Colonic mucosa (tissue), 4 donors: ENCODE measurements at regions not wholly inside any gene's neighbourhood (a gene's known extent, or its start where the extent isn't known, plus 50 kb on each side); places are given as distances from the start of the nearest gene placed in this dataset.

Experiments used
- DNase-seq: peaks from one replicate; pipeline ENCODE4 v3.0.0-alpha.2; 2020
- H3K27ac ChIP-seq: fragments of 200-600 bp; one replicate; pipeline ENCODE4 v1.8.0; 2021
- H3K27me3 ChIP-seq: fragments of 200-600 bp; one replicate; pipeline ENCODE4 v1.8.0; 2021
- H3K36me3 ChIP-seq: fragments of 200-600 bp; one replicate; pipeline ENCODE4 v1.8.0; 2021
- H3K4me1 ChIP-seq: fragments of 200-600 bp; one replicate; pipeline ENCODE4 v1.8.0; 2021; ENCODE audit warnings: mild to moderate bottlenecking
- H3K4me3 ChIP-seq: fragments of 200-600 bp; one replicate; pipeline ENCODE4 v1.8.0; 2021
- H3K9ac ChIP-seq, 2 donors: one replicate each; pipeline ENCODE4 v1.7.0; 2013; ENCODE audit warnings: control low read depth in 2 of 2, low read depth in 2 of 2, low read length in 2 of 2
- H3K9me3 ChIP-seq: fragments of 200-600 bp; one replicate; pipeline ENCODE4 v1.8.0; 2021
- intact Hi-C: fragments of 100-400 bp; cut with DNase I; formaldehyde crosslinking; loops from one replicate; pipeline ENCODE4 v1.14.1; 2022
- TF ChIP-seq, protein P1 (sequence below): fragments of 200-600 bp; IDR thresholded peaks from one replicate; pipeline ENCODE4 v1.8.0; 2022; ENCODE audit warnings: antibody characterized with exemption, mild to moderate bottlenecking
- donor health status: healthy.
- donor health status: DM: no; HTN: no; CAD: no.
- donor health status: DM: no; HTN: no; CAD: no.

DNA sequence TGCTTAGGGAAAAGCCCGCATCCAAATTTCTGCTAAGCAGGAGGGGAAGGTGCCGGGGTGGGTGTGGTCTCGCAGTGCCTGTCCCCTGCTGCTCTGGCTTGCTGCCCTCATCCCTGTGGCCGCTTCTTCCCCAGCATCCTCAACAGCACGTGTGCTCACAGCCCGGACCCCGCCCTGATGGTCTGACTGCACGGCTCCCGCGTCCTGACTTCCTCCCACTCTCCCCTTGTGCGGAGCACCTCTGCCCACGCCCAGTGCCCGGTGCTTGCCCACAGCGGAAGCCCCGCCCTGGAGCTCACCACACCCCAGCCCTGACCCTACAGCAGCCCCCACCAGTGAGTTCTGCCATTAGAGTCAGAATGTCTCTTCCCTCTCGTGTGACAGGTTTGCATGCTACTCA, 277.9 kb downstream of the NDUFA10 start:
- no peak for DNase-seq
- H3K27ac ChIP-seq, result no peak overlapping the region
- intact Hi-C loops, result no loop called here
- no peaks in the 10 kb centered on the region for H3K4me1 ChIP-seq
- H3K27me3 ChIP-seq, result no peaks in the 10 kb centered on the region
- H3K9me3 ChIP-seq, result no peaks in the 10 kb centered on the region
- TF ChIP-seq, protein P1, sequence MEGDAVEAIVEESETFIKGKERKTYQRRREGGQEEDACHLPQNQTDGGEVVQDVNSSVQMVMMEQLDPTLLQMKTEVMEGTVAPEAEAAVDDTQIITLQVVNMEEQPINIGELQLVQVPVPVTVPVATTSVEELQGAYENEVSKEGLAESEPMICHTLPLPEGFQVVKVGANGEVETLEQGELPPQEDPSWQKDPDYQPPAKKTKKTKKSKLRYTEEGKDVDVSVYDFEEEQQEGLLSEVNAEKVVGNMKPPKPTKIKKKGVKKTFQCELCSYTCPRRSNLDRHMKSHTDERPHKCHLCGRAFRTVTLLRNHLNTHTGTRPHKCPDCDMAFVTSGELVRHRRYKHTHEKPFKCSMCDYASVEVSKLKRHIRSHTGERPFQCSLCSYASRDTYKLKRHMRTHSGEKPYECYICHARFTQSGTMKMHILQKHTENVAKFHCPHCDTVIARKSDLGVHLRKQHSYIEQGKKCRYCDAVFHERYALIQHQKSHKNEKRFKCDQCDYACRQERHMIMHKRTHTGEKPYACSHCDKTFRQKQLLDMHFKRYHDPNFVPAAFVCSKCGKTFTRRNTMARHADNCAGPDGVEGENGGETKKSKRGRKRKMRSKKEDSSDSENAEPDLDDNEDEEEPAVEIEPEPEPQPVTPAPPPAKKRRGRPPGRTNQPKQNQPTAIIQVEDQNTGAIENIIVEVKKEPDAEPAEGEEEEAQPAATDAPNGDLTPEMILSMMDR, result no peak
- no peak overlapping the region for H3K4me3 ChIP-seq
- H3K36me3 ChIP-seq, result no peaks in the 10 kb centered on the region
- H3K9ac ChIP-seq, result no peak overlapping the region

DNA sequence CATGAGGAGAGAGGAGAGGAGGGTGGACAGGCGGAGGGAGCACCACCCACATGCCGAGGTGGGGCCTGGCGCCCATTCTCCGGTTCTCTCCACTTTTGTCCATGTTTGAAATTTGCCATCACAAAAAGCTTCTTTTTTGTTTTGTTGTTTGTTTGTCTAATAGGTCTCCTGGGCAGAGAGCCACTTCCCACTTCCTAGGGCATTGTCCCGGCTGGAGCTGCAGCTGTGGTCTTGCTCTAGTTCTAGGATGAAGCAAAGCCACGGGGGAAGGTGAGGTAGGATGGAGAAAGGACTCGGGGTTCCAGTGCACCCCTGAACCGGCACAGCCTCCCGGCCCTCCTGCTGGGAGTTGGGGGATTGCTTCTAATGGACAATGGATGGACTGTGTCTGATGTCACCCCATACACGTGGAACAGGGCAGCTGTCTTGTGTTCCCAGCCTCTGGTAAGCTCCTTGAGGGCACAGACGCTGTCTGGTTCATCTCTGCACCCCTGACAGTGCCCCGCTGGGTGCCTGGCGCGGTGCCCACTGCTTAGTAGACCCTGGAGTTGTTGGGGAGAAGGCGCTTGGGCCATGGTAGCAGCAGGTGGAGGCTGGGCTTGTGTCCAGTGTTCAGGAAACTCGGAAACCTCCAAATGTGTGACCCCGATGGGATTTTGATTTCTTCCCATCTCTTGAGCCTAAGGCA, 278.4 kb downstream of the NDUFA10 start:
- DNase-seq, result no peak

GRCh38 chr2:239745386-239746227, 279.5 kb downstream of the NDUFA10 start:
- Histone ChIP-seq H3K27ac (no peak overlapping the region), H3K9ac (no peak overlapping the region), H3K36me3 (no peaks in the 10 kb centered on the region), H3K4me3 (no peak overlapping the region), H3K4me1 (no peaks in the 10 kb centered on the region), H3K9me3 (no peaks in the 10 kb centered on the region), H3K27me3 (no peaks in the 10 kb centered on the region)
- no peak for DNase-seq
- TF ChIP-seq, protein P1, result no peak
- intact Hi-C loops, result no loop called here

More for the DNA sequence above, 278.4 kb downstream of the NDUFA10 start:
- no peak overlapping the region for H3K9ac ChIP-seq
- H3K27me3 ChIP-seq, result no peaks in the 10 kb centered on the region
- no peak overlapping the region for H3K4me3 ChIP-seq
- TF ChIP-seq, protein P1, result no peak
- intact Hi-C loops, result no loop called here
- no peaks in the 10 kb centered on the region for H3K36me3 ChIP-seq
- H3K9me3 ChIP-seq, result no peaks in the 10 kb centered on the region
- no peak overlapping the region for H3K27ac ChIP-seq
- no peaks in the 10 kb centered on the region for H3K4me1 ChIP-seq

DNA sequence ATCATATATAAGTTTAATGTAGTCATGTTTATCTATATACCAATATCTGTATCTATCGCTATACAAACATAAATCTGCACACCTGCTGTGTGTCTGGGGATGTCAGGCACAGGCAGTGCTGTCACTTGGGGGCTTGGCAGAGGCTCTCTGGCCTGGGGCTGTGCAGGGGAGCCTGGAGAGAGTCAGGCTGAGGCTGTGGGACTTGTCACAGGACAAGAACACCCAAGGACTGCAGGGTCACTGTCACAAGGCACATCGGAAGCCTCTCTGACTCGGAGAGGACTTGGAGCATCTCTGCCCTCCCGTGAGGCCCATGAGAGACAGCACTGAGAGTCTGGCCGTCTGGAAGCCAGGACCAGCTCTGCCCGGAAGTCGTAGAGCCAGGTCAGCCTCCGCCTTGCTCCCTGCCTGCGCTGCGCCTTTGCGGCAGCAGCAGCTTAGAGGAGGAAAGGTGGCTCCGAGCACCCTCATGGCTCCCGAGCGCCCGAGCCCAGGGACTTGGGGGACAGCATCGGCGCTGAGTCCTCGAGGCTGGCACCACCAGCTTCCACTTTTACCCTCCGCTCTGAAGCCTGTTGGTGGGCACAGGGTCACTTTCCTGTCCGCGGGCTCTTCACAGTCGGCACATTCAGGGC, 280.3 kb downstream of the NDUFA10 start:
- DNase-seq, result no peak
- Histone ChIP-seq H3K4me1 (no peaks in the 10 kb centered on the region), H3K27ac (no peak overlapping the region), H3K4me3 (no peak overlapping the region), H3K27me3 (no peaks in the 10 kb centered on the region), H3K36me3 (no peaks in the 10 kb centered on the region), H3K9ac (no peak overlapping the region), H3K9me3 (no peaks in the 10 kb centered on the region)
- TF ChIP-seq, protein P1, result no peak
- intact Hi-C loops, result no loop called here

- Histone ChIP-seq H3K4me3 (no peak overlapping the region), H3K9me3 (no peaks in the 10 kb centered on the region), H3K9ac (no peak overlapping the region), H3K36me3 (no peaks in the 10 kb centered on the region), H3K27ac (no peak overlapping the region), H3K27me3 (no peaks in the 10 kb centered on the region), H3K4me1 (no peaks in the 10 kb centered on the region)
- TF ChIP-seq, protein P1, result no peak
- intact Hi-C loops, result no loop called here
- DNase-seq, result no peak
Observed at GRCh38 chr2:239743206-239743605, 281.9 kb downstream of the NDUFA10 start.
